A549 (cell line): ENCODE measurements at regions not wholly inside any gene's neighbourhood (a gene's known extent, or its start where the extent isn't known, plus 50 kb on each side); places are given as distances from the start of the nearest gene placed in this dataset.

Source experiments
- ATAC-seq, 2 experiments: fragments of 200-7000 bp in 1 of 2; fragments of >200 bp in 1 of 2; cut with Nextera tagmentation in 1 of 2; cut with Tn5 transposase in 1 of 2; 3 replicates each; pipeline versions ENCODE4 v1.8.0 to v1.9.1; 2018 to 2020; ENCODE audit warnings: mild to moderate bottlenecking in 1 of 2, moderate library complexity in 1 of 2
- CTCF ChIA-PET: fragments of 300-600 bp; sonication (Branson Sonifier 250); formaldehyde crosslinking; extraction: SDS; loops from one replicate; lab custom pipeline; 2021; ENCODE audit warnings: antibody characterized with exemption, inconsistent platforms; lab: Yijun Ruan, JAX
- POLR2A ChIA-PET: fragments of 350-600 bp; formaldehyde crosslinking; extraction: SDS; loops from one replicate; lab custom pipeline; 2021; ENCODE audit warnings: antibody characterized with exemption, inconsistent platforms; lab: Yijun Ruan, JAX
- DNase-seq, 2 experiments: peaks; one replicate each; pipeline versions ENCODE4 v3.0.0 to v3.0.0-alpha.2; 2011 to 2016; ENCODE audit warnings: low read depth in 1 of 2, low spot score in 1 of 2
- FAIRE-seq: peaks from 2 replicates; lab custom pipeline; 2011; peaks lifted over from hg19 to GRCh38; lab: Jason Lieb, UNC
- H3K27ac ChIP-seq, 2 experiments: fragments of >200 bp; sonication (Bioruptor Twin); formaldehyde crosslinking; 3 replicates each; pipeline ENCODE4 v1.5.1; 2016 to 2017
- H3K4me1 ChIP-seq: fragments of >200 bp; sonication (Bioruptor Twin); formaldehyde crosslinking; 3 replicates; pipeline ENCODE4 v1.6.1; 2016
- H3K4me2 ChIP-seq: fragments of >200 bp; sonication (Bioruptor Twin); formaldehyde crosslinking; 3 replicates; pipeline ENCODE4 v1.6.1; 2016
- H3K4me3 ChIP-seq: fragments of >200 bp; sonication (Bioruptor Twin); formaldehyde crosslinking; 3 replicates; pipeline ENCODE4 v1.5.1; 2016
- H3K9me3 ChIP-seq: fragments of >200 bp; sonication (Bioruptor Twin); formaldehyde crosslinking; 3 replicates; pipeline ENCODE4 v1.6.1; 2016
- ATOH8 ChIP-seq: fragments of 250-450 bp; sonication (Bioruptor Pico); IDR thresholded peaks from 2 replicates; pipeline ENCODE4 v1.5.0; 2020; ENCODE audit warnings: low read depth, mild to moderate bottlenecking, moderate library complexity
- CBX8 ChIP-seq: fragments of 200-600 bp; sonication (generic); IDR thresholded peaks from 2 replicates; pipeline ENCODE4 v1.6.1; 2016
- CHD4 ChIP-seq: fragments of 200-600 bp; sonication (generic); IDR thresholded peaks from 2 replicates; pipeline ENCODE4 v1.6.1; 2016; ENCODE audit warnings: antibody characterized with exemption, mild to moderate bottlenecking, borderline replicate concordance
- CTCF ChIP-seq: fragments of >200 bp; sonication (Bioruptor Twin); formaldehyde crosslinking; IDR thresholded peaks from 3 replicates; pipeline ENCODE4 v1.5.1; 2016
- E2F6 ChIP-seq: IDR thresholded peaks from 2 replicates; pipeline ENCODE4 v1.6.1; 2012; ENCODE audit warnings: low read depth, borderline replicate concordance
- EHF ChIP-seq: fragments of 250-450 bp; sonication (Bioruptor Pico); IDR thresholded peaks from 2 replicates; pipeline ENCODE4 v1.5.0; 2020; ENCODE audit warnings: mild to moderate bottlenecking
- EHMT2 ChIP-seq: fragments of 200-600 bp; sonication (generic); IDR thresholded peaks from 2 replicates; pipeline ENCODE4 v1.6.1; 2016; ENCODE audit warnings: antibody characterized with exemption, low read depth, mild to moderate bottlenecking, moderate library complexity
- EP300 ChIP-seq, 2 experiments: fragments of >200 bp; sonication (Bioruptor Twin); formaldehyde crosslinking; IDR thresholded peaks; 2 replicates in 1 of 2; 3 replicates in 1 of 2; pipeline ENCODE4 v1.6.1; 2016 to 2017
- ESRRA ChIP-seq: fragments of 150-350 bp; IDR thresholded peaks from 2 replicates; pipeline ENCODE4 v1.6.1; 2014; ENCODE audit warnings: mild to moderate bottlenecking, low read length, borderline replicate concordance
- FOSL2 ChIP-seq, 2 experiments: fragments of 450-650 bp in 1 of 2; fragments of >200 bp in 1 of 2; sonication (Bioruptor Twin) in 1 of 2; formaldehyde crosslinking; IDR thresholded peaks; 2 replicates each; pipeline versions ENCODE4 v1.5.0 to v1.6.1; 2016 to 2020; ENCODE audit warnings: mild to moderate bottlenecking in 1 of 2, moderate library complexity in 1 of 2
- FOXS1 ChIP-seq: fragments of 250-450 bp; sonication (Bioruptor Pico); IDR thresholded peaks from 2 replicates; pipeline ENCODE4 v1.5.0; 2020; ENCODE audit warnings: mild to moderate bottlenecking, moderate library complexity
- HEYL ChIP-seq: fragments of 250-450 bp; sonication (Bioruptor Pico); IDR thresholded peaks from 2 replicates; pipeline ENCODE4 v1.8.0; 2021; ENCODE audit warnings: mild to moderate bottlenecking, moderate library complexity
- HOXA7 ChIP-seq: fragments of 250-450 bp; sonication (Bioruptor Pico); IDR thresholded peaks from 2 replicates; pipeline ENCODE4 v1.5.0; 2020; ENCODE audit warnings: mild to moderate bottlenecking, moderate library complexity
- MAFK ChIP-seq: fragments of 450-650 bp; IDR thresholded peaks from 2 replicates; pipeline ENCODE4 v1.6.1; 2014; ENCODE audit not compliant: partially characterized antibody
- MAX ChIP-seq: IDR thresholded peaks from 2 replicates; pipeline ENCODE4 v1.6.1; 2012
- PBX3 ChIP-seq: IDR thresholded peaks from 2 replicates; pipeline ENCODE4 v1.6.1; 2012
- PHF8 ChIP-seq: fragments of 200-600 bp; sonication (generic); IDR thresholded peaks from 2 replicates; pipeline ENCODE4 v1.6.1; 2016; ENCODE audit warnings: low read depth, mild to moderate bottlenecking, antibody characterized with exemption, moderate library complexity, borderline replicate concordance
- POLR2AphosphoS2 ChIP-seq: conservative IDR thresholded peaks from 2 replicates; pipeline ENCODE4 v1.6.1; 2012; ENCODE audit warnings: low read length, improper control_type of control experiment, inconsistent platforms
- RARB ChIP-seq: fragments of 250-450 bp; sonication (Bioruptor Pico); IDR thresholded peaks from 2 replicates; pipeline ENCODE4 v1.8.0; 2021; ENCODE audit warnings: mild to moderate bottlenecking, moderate library complexity
- RCOR1 ChIP-seq: fragments of 150-350 bp; IDR thresholded peaks from 2 replicates; pipeline ENCODE4 v1.6.1; 2014; ENCODE audit warnings: antibody characterized with exemption, low read length, low read depth
- RNF2 ChIP-seq: fragments of 200-600 bp; sonication (generic); IDR thresholded peaks from 2 replicates; pipeline ENCODE4 v1.6.1; 2016; ENCODE audit warnings: low read depth, mild to moderate bottlenecking, antibody characterized with exemption, moderate library complexity, borderline replicate concordance
- ZFP36 ChIP-seq: fragments of 450-650 bp; IDR thresholded peaks from 2 replicates; pipeline ENCODE4 v1.6.1; 2014; ENCODE audit warnings: borderline replicate concordance; ENCODE audit not compliant: partially characterized antibody
- WGBS: methylation state at CpG from one replicate; pipeline ENCODE4 v1.1.6; 2017; ENCODE audit errors: missing lambda C conversion rate; 5-methylcytosine and 5-hydroxymethylcytosine counted together

- Histone ChIP-seq H3K4me3 (no peak overlapping the region), H3K4me1 (no peaks in the 10 kb centered on the region), H3K9me3 (peaks cover 24% of the 10 kb centered on the region), H3K4me2 (no peak overlapping the region), H3K27ac (no peak overlapping the region)
- ChIA-PET POLR2A (no interaction called here), CTCF (no interaction called here)
- ATAC-seq (no peak), FAIRE-seq (no peak), DNase-seq (no peak)
- WGBS = 82% methylated on average over 2 of the region's 2 CpGs
- no peak for TF ChIP-seq RNF2
- no peak for TF ChIP-seq HEYL (CRISPR knock-in tag)
- TF ChIP-seq MAX = no peak
- no peak for TF ChIP-seq FOXS1 (CRISPR knock-in tag)
- no peak for TF ChIP-seq EHF (CRISPR knock-in tag)
- no peak for TF ChIP-seq CHD4
- TF ChIP-seq ZFP36 = no peak
- TF ChIP-seq POLR2AphosphoS2 = no peak
- no peak for TF ChIP-seq EHMT2
- TF ChIP-seq MAFK = no peak
- no peak for TF ChIP-seq PHF8
- TF ChIP-seq CBX8 = no peak
- TF ChIP-seq PBX3 = no peak
These were observed 57.7 kb upstream of the ASPRV1 start for GRCh38 chr2:70019096-70019495.

- TF ChIP-seq HEYL (CRISPR knock-in tag) (no peak), FOSL2 (IDR thresholded peaks at IDR 0.05) (no peak), FOSL2 (CRISPR knock-in tag; IDR thresholded peaks at IDR 0.05) (no peak), ESRRA (no peak), HOXA7 (CRISPR knock-in tag) (no peak), RCOR1 (no peak), CTCF (no peak), ATOH8 (CRISPR knock-in tag) (no peak), RARB (CRISPR knock-in tag) (no peak), EP300 (IDR thresholded peaks at IDR 0.05) (no peak), PBX3 (no peak), E2F6 (no peak)
- WGBS = 71% methylated on average over 8 of the region's 8 CpGs
- no peak overlapping the region for H3K4me2 ChIP-seq
- ATAC-seq = no peak
- peaks cover 24% of the 10 kb centered on the region for H3K9me3 ChIP-seq
- no peak for FAIRE-seq
- POLR2A ChIA-PET = no interaction called here
- H3K27ac ChIP-seq = no peak overlapping the region
- H3K4me3 ChIP-seq = no peak overlapping the region
- no peaks in the 10 kb centered on the region for H3K4me1 ChIP-seq
- DNase-seq = no peak
- CTCF ChIA-PET = interaction anchor here (0.7 to 1.5 kb wide), 3 partner anchors 13 to 780 kb away, joined by 4 read pairs; no protein-coding TSS in a partner anchor
These were observed 56.5 kb upstream of the ASPRV1 start for GRCh38 chr2:70017962-70018361.
